Panc1 (cell line): ENCODE measurements at regions not wholly inside any gene's neighbourhood (a gene's known extent, or its start where the extent isn't known, plus 50 kb on each side); places are given as distances from the start of the nearest gene placed in this dataset.

Experiments
- ATAC-seq: fragments of 200-7000 bp; cut with Tn5 transposase; 2 replicates; pipeline ENCODE4 v1.9.1; 2020; ENCODE audit warnings: mild to moderate bottlenecking, moderate library complexity
- BruUV-seq: library from RNA; stranded (reverse); fragments of 400-500 nt; replicated peaks from 2 replicates; lab custom pipeline; 2021; lab: Mats Ljungman, UMichigan
- CTCF ChIA-PET: fragments of 300-600 bp; sonication (Branson Sonifier 250); formaldehyde crosslinking; loops from one replicate; lab custom pipeline; 2022; ENCODE audit warnings: antibody characterized with exemption; lab: Charles Lee
- POLR2A ChIA-PET: fragments of 300-600 bp; sonication (Branson Sonifier 250); formaldehyde crosslinking; loops from one replicate; lab custom pipeline; 2022; ENCODE audit warnings: antibody characterized with exemption; lab: Charles Lee
- DNase-seq: peaks from one replicate; pipeline ENCODE4 v3.0.0-alpha.2; 2010; ENCODE audit warnings: low read depth, low spot score
- H3K27ac ChIP-seq: 2 replicates; pipeline ENCODE4 v1.5.1; 2011; ENCODE audit warnings: mild to moderate bottlenecking, low read length, inconsistent platforms
- H3K27me3 ChIP-seq: fragments of 200-500 bp; sonication (Bioruptor generic); 2 replicates; pipeline ENCODE4 v1.6.0; 2014; ENCODE audit warnings: low read length, inconsistent platforms; ENCODE audit not compliant: control insufficient read depth, insufficient read depth
- H3K36me3 ChIP-seq: fragments of 200-500 bp; sonication (Bioruptor generic); 2 replicates; pipeline ENCODE4 v1.5.1; 2014; ENCODE audit warnings: inconsistent platforms, mild to moderate bottlenecking, low read length, moderate library complexity; ENCODE audit not compliant: control insufficient read depth, insufficient read depth
- H3K4me1 ChIP-seq: 2 replicates; pipeline ENCODE4 v1.5.1; 2011; ENCODE audit warnings: inconsistent platforms, mild to moderate bottlenecking, low read length, moderate library complexity; ENCODE audit not compliant: control insufficient read depth, insufficient read depth
- H3K4me3 ChIP-seq, 2 experiments: 2 replicates each; pipeline ENCODE4 v1.5.1; 2011 to 2012; ENCODE audit warnings: low read depth in 2 of 2, low read length in 2 of 2, mild to moderate bottlenecking in 2 of 2, inconsistent platforms in 1 of 2, moderate library complexity in 1 of 2
- H3K9me3 ChIP-seq: fragments of 200-500 bp; sonication (Bioruptor generic); 2 replicates; pipeline ENCODE4 v1.5.1; 2014; ENCODE audit warnings: low read depth, mild to moderate bottlenecking, inconsistent platforms, low read length, moderate library complexity; ENCODE audit not compliant: control insufficient read depth, insufficient read depth
- POLR2AphosphoS5 ChIP-seq: IDR thresholded peaks from 2 replicates; pipeline ENCODE4 v1.6.1; 2012; ENCODE audit warnings: mild to moderate bottlenecking, low read depth, low read length, moderate library complexity
- TCF7L2 ChIP-seq: IDR thresholded peaks from 2 replicates; pipeline ENCODE4 v1.6.1; 2011; ENCODE audit warnings: mild to moderate bottlenecking, low read depth, low read length, inconsistent platforms
- in situ Hi-C: cut with HindIII; loops from 2 replicates; pipeline ENCODE4 v1.10.0; 2016; ENCODE audit warnings: low sequenced_read_pairs, low pct_unique_long_range_greater_than_20kb
- intact Hi-C: fragments of 100-400 bp; cut with micrococcal nuclease; formaldehyde crosslinking; loops from one replicate; pipeline ENCODE4 v1.10.0; 2022; ENCODE audit not compliant: unreplicated experiment
- TF ChIP-seq, protein P1 (sequence below), 2 experiments: IDR thresholded peaks; 2 replicates each; pipeline ENCODE4 v1.6.1; 2011 to 2012; ENCODE audit warnings: low read depth in 2 of 2, control low read depth in 1 of 2, low read length in 1 of 2, mild to moderate bottlenecking in 1 of 2, moderate library complexity in 1 of 2; ENCODE audit not compliant: insufficient read depth in 1 of 2
- TF ChIP-seq, protein P2 (sequence below): fragments of 450-650 bp; IDR thresholded peaks from 2 replicates; pipeline ENCODE4 v1.5.1; 2017; ENCODE audit warnings: mild to moderate bottlenecking

DNA sequence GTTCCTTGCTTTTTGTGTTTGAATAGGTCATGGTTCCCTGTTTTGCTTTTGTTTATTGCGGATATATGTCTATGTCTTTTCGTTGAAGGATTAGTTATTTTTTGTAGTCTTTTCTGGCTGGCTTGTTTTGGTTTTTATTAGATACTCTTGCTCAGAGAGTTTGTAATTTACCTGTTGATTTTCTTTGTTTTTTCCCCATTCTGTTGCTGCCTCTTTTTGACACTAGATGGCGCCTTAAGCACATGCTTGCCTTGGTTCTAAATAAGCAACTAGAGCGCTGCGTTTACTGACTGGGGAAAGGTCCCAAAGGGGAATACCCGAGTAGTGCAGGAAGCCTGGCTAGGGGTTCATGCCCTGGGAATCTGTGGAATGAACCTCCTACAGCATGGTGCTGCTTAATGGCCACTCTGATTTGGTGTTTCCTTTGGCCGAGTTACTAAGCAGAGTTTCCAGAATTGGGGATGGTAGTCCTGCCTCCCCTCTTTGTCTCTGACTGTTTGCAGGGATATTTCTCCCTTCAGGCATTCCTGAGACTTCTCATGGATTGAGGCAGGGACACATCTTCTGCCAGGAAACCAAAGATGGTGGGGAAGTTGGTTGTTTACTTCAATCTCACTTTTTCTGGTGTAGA lies 143.2 kb downstream of the PTPRU start:
- no peaks in the 10 kb centered on the region for H3K36me3 ChIP-seq
- H3K4me3 ChIP-seq = no peak overlapping the region
- H3K9me3 ChIP-seq = peaks cover 18% of the 10 kb centered on the region; the same call in 1 of the 2 replicates
- peak; percentile 15 for DNase-seq
- TF ChIP-seq, protein P1, sequence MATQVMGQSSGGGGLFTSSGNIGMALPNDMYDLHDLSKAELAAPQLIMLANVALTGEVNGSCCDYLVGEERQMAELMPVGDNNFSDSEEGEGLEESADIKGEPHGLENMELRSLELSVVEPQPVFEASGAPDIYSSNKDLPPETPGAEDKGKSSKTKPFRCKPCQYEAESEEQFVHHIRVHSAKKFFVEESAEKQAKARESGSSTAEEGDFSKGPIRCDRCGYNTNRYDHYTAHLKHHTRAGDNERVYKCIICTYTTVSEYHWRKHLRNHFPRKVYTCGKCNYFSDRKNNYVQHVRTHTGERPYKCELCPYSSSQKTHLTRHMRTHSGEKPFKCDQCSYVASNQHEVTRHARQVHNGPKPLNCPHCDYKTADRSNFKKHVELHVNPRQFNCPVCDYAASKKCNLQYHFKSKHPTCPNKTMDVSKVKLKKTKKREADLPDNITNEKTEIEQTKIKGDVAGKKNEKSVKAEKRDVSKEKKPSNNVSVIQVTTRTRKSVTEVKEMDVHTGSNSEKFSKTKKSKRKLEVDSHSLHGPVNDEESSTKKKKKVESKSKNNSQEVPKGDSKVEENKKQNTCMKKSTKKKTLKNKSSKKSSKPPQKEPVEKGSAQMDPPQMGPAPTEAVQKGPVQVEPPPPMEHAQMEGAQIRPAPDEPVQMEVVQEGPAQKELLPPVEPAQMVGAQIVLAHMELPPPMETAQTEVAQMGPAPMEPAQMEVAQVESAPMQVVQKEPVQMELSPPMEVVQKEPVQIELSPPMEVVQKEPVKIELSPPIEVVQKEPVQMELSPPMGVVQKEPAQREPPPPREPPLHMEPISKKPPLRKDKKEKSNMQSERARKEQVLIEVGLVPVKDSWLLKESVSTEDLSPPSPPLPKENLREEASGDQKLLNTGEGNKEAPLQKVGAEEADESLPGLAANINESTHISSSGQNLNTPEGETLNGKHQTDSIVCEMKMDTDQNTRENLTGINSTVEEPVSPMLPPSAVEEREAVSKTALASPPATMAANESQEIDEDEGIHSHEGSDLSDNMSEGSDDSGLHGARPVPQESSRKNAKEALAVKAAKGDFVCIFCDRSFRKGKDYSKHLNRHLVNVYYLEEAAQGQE (IDR thresholded peaks at IDR 0.05; ENCODE audit: insufficient read depth in 1 of 2, low read depth in 2 of 2, low read length in 1 of 2) = no peak
- no peak for TF ChIP-seq POLR2AphosphoS5
- no peak for TF ChIP-seq TCF7L2
- TF ChIP-seq, protein P2, sequence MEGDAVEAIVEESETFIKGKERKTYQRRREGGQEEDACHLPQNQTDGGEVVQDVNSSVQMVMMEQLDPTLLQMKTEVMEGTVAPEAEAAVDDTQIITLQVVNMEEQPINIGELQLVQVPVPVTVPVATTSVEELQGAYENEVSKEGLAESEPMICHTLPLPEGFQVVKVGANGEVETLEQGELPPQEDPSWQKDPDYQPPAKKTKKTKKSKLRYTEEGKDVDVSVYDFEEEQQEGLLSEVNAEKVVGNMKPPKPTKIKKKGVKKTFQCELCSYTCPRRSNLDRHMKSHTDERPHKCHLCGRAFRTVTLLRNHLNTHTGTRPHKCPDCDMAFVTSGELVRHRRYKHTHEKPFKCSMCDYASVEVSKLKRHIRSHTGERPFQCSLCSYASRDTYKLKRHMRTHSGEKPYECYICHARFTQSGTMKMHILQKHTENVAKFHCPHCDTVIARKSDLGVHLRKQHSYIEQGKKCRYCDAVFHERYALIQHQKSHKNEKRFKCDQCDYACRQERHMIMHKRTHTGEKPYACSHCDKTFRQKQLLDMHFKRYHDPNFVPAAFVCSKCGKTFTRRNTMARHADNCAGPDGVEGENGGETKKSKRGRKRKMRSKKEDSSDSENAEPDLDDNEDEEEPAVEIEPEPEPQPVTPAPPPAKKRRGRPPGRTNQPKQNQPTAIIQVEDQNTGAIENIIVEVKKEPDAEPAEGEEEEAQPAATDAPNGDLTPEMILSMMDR = peak; percentile 83
- H3K27ac ChIP-seq = no peak overlapping the region
- CTCF ChIA-PET = no interaction called here
- intact Hi-C loops = loop anchor here (10.0 kb wide), 1 partner anchor 705 kb away; no protein-coding TSS in a partner anchor
- ATAC-seq = no peak
- in situ Hi-C loops = no loop called here
- POLR2A ChIA-PET = no interaction called here
- H3K4me1 ChIP-seq = no peaks in the 10 kb centered on the region
- no TSS peak for BruUV-seq
- peaks cover 7% of the 10 kb centered on the region for H3K27me3 ChIP-seq
